ENCODE measurements at regions not wholly inside any gene's neighbourhood (a gene's known extent, or its start where the extent isn't known, plus 50 kb on each side); places are given as distances from the start of the nearest gene placed in this dataset.
A peak's percentile ranks its signal among the peaks of the same experiment; 100 is the strongest.

DNA sequence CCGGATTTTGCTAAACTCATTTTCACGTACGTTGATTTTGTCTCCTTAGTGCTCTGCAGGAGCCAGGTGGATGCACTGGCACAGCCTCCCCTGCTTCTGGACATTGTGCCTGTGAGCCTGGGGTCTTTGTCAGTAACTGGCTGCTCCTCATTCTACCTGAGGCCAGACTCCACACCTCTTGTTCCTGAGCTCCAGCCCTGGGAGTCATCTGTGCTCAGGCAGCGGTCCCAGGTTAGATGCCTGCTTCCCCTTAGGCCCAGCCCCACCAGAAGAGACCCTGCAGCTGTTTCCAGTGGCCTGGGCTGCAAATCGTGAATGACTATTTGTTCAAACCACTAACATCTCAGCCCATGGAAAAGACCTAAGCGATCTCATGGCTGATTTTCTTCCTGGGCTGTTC lies 129.1 kb downstream of the ERMARD start:
- H3K27ac ChIP-seq: no peak overlapping the region
- no peak overlapping the region for H3K4me3 ChIP-seq
- H3K4me1 ChIP-seq: no peaks in the 10 kb centered on the region
- H3K27me3 ChIP-seq: no peaks in the 10 kb centered on the region
- no peaks in the 10 kb centered on the region for H3K36me3 ChIP-seq
- peaks cover 0 to 6% of the 10 kb centered on the region in 2 donors for H3K9me3 ChIP-seq
- peak; percentile 21 for DNase-seq (ENCODE audit: low spot score)
- TF ChIP-seq, protein P1, sequence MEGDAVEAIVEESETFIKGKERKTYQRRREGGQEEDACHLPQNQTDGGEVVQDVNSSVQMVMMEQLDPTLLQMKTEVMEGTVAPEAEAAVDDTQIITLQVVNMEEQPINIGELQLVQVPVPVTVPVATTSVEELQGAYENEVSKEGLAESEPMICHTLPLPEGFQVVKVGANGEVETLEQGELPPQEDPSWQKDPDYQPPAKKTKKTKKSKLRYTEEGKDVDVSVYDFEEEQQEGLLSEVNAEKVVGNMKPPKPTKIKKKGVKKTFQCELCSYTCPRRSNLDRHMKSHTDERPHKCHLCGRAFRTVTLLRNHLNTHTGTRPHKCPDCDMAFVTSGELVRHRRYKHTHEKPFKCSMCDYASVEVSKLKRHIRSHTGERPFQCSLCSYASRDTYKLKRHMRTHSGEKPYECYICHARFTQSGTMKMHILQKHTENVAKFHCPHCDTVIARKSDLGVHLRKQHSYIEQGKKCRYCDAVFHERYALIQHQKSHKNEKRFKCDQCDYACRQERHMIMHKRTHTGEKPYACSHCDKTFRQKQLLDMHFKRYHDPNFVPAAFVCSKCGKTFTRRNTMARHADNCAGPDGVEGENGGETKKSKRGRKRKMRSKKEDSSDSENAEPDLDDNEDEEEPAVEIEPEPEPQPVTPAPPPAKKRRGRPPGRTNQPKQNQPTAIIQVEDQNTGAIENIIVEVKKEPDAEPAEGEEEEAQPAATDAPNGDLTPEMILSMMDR (IDR thresholded peaks at IDR 0.05): no peak

DNA sequence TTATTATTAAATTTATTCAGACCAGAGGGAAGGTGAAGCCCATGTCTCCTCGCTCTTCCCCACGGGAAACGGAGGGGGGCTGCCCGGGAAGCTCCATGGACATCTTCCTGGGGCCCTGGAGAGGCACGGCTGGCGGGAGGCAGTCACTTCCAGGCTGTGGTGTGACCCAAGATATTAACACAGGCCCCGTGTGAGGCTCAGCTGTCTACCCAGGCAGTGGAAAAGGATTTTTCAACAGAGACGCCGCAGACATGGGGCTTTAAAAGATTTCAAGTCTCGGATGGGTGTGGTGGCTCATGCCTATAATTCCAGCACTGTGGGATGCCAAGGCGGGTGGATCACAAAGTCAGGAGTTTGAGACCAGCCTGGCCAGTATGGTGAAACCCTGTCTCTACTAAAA lies 117.9 kb downstream of the ERMARD start:
- DNase-seq (ENCODE audit: low spot score): no peak
- no peak overlapping the region for H3K4me3 ChIP-seq
- no peaks in the 10 kb centered on the region for H3K36me3 ChIP-seq
- no peaks in the 10 kb centered on the region for H3K4me1 ChIP-seq
- no peak overlapping the region for H3K27ac ChIP-seq
- H3K27me3 ChIP-seq: no peaks in the 10 kb centered on the region
- TF ChIP-seq, protein P1 (IDR thresholded peaks at IDR 0.05): no peak
- H3K9me3 ChIP-seq: peaks cover 0 to 5% of the 10 kb centered on the region in 2 donors

DNA sequence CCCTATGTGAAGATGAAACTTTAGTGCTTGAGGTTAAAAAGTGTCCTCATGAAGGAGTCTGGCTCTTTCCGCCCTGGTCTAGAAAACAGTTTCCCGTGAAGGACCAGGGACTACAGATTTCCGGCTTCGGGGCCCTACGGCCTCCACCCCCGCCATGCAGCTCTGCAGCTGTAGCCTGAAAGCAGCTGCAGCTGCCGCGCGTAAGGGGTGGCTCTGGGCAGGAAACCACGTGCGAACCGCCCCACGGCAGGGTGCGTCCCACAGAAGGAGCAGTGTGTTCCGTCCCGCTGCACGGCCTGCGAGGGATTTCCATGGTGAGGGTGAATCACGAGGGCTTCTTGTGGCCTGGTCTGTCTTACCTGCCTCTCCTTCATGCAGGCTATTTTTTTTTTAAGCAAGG lies 117.0 kb downstream of the ERMARD start:
- Histone ChIP-seq H3K27ac (no peak overlapping the region), H3K4me1 (no peaks in the 10 kb centered on the region), H3K9me3 (peaks cover 0 to 5% of the 10 kb centered on the region in 2 donors), H3K4me3 (no peak overlapping the region), H3K36me3 (no peaks in the 10 kb centered on the region), H3K27me3 (no peaks in the 10 kb centered on the region)
- DNase-seq (ENCODE audit: low spot score): no peak
- TF ChIP-seq, protein P1 (IDR thresholded peaks at IDR 0.05): no peak

DNA sequence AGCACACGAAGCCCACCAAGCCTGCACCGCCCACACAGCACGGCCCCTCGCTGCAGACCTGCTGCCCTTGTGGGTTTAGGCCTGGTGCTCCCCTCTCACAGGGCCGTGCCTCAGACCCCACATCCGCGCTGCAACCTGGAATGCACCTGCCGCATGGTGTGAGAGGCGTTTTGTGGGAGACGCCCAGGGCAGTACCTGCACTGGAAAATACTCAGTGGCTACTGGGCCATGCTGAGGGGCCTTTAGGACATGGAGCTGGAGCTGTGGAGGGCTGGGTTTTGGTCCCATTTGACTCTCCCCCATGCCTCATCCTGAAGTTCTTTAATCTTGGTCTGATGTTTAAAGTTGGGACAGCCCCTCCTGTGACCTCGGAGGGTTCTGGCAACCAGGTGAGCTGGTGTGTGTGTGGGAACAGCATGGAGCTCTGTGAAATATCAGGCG lies 116.3 kb downstream of the ERMARD start:
- Histone ChIP-seq H3K4me3 (no peak overlapping the region), H3K36me3 (no peaks in the 10 kb centered on the region), H3K9me3 (peaks cover 0 to 5% of the 10 kb centered on the region in 2 donors), H3K27ac (no peak overlapping the region), H3K27me3 (no peaks in the 10 kb centered on the region), H3K4me1 (no peaks in the 10 kb centered on the region)
- TF ChIP-seq, protein P1 (IDR thresholded peaks at IDR 0.05): no peak
- no peak for DNase-seq (ENCODE audit: low spot score)

DNA sequence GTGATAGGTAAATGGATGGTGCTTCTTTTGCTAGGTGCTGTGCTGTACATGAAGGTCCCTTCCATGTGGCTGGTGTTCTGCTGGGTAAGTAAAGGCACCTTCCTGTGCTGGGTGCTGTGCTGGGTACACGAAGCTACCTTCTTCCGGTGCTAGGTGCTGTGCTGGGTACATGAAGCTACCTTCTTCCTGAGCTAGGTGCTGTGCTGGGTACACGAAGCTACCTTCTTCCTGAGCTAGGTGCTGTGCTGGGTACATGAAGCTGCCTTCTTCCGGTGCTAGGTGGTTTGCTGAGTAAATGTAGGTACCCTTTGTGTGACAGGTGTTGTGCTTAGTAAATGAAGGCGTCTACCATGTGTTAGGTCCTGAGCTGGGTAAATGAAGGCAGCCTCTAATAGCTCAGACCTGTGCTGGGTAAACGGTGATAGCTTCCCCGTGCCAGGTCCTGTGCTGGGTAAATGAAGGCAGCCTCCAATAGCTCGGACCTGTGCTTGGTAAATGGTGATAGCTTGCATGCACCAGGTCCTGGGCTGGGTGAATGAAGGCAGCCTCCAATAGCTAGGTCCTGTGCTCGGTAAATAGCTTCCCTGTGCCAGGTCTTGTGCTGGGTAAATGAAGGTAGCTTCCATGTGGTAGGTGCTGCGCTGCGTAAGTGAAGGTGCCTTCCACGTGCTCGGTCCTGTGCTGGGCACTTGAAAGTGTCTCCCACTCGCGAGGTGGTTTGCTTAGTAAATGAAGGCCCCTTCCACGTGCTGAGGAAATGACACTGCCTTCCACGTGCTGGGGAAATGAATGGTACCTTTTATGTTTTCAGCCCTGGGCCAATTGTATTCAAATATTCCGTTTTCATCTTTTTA lies 115.5 kb downstream of the ERMARD start:
- Histone ChIP-seq H3K27ac (no peak overlapping the region), H3K9me3 (peaks cover 0 to 5% of the 10 kb centered on the region in 2 donors), H3K4me1 (no peaks in the 10 kb centered on the region), H3K27me3 (no peaks in the 10 kb centered on the region), H3K36me3 (no peaks in the 10 kb centered on the region), H3K4me3 (no peak overlapping the region)
- TF ChIP-seq, protein P1 (IDR thresholded peaks at IDR 0.05): no peak
- no peak for DNase-seq (ENCODE audit: low spot score)
